Esophagus squamous epithelium (tissue), 4 donors: ENCODE measurements at regions not wholly inside any gene's neighbourhood (a gene's known extent, or its start where the extent isn't known, plus 50 kb on each side); places are given as distances from the start of the nearest gene placed in this dataset.

Experiments used
- CTCF ChIP-seq, 6 experiments: fragments of 450-650 bp in 4 of 6; fragments of 200-600 bp in 2 of 6; sonication (generic) in 2 of 6; IDR thresholded peaks; one replicate each; pipeline ENCODE4 v1.5.1; 2016 to 2019; ENCODE audit warnings: antibody characterized with exemption in 6 of 6, mild to moderate bottlenecking in 4 of 6, moderate library complexity in 4 of 6
- POLR2A ChIP-seq, 4 donors: fragments of 450-650 bp; IDR thresholded peaks; one replicate each; pipeline ENCODE4 v1.6.1; 2017; ENCODE audit warnings: antibody characterized with exemption in 4 of 4, mild to moderate bottlenecking in 4 of 4, moderate library complexity in 3 of 4

GRCh38 chr18:71913641-71914040 lies 630.5 kb downstream of the CBLN2 start:
- no peak for TF ChIP-seq POLR2A (IDR thresholded peaks at IDR 0.05)
- no peak for TF ChIP-seq CTCF (IDR thresholded peaks at IDR 0.05)
